ENCODE measurements at regions not wholly inside any gene's neighbourhood (a gene's known extent, or its start where the extent isn't known, plus 50 kb on each side); places are given as distances from the start of the nearest gene placed in this dataset.

GRCh38 chr2:19811186-19811585 is 90.6 kb downstream of the TTC32 start:
- TF ChIP-seq CTCF (IDR thresholded peaks at IDR 0.05): no peak
- no peak for TF ChIP-seq EZH2 (IDR thresholded peaks at IDR 0.05; ENCODE audit: borderline replicate concordance, insufficient read depth, low read depth, low read length, poor library complexity, severe bottlenecking)

Data from B cell (primary cell).